Thoracic aorta (tissue), 2 donors: ENCODE measurements at regions not wholly inside any gene's neighbourhood (a gene's known extent, or its start where the extent isn't known, plus 50 kb on each side); places are given as distances from the start of the nearest gene placed in this dataset.

Source experiments
- ATAC-seq: fragments of 150-250 bp; one replicate; pipeline ENCODE4 v1.8.0; 2017; ENCODE audit warnings: low read depth; ENCODE audit not compliant: insufficient number of reproducible peaks, low FRiP score
- DNase-seq: peaks from one replicate; pipeline ENCODE4 v3.0.0-alpha.2; 2020; ENCODE audit warnings: low spot score
- H3K27ac ChIP-seq, 2 donors: fragments of 200-600 bp; sonication (generic); 1 replicate in 1 of 2; 2 replicates in 1 of 2; pipeline ENCODE4 v1.5.1; 2016; ENCODE audit warnings: mild to moderate bottlenecking in 2 of 2, moderate library complexity in 2 of 2
- H3K27me3 ChIP-seq: fragments of 200-600 bp; sonication (generic); replicated peaks from 2 replicates; pipeline ENCODE4 v1.6.0; 2016; ENCODE audit warnings: mild to moderate bottlenecking; ENCODE audit not compliant: insufficient read depth
- H3K36me3 ChIP-seq: fragments of 200-600 bp; sonication (generic); one replicate; pipeline ENCODE4 v1.5.1; 2016
- H3K4me1 ChIP-seq, 2 donors: fragments of 200-600 bp; sonication (generic); 1 replicate in 1 of 2; 2 replicates in 1 of 2; pipeline versions ENCODE4 v1.5.1 to v1.6.0; 2016; ENCODE audit warnings: low read depth in 2 of 2, mild to moderate bottlenecking in 1 of 2; ENCODE audit not compliant: control insufficient read depth in 1 of 2
- H3K4me3 ChIP-seq: fragments of 200-600 bp; sonication (generic); 2 replicates; pipeline ENCODE4 v1.5.1; 2016; ENCODE audit warnings: mild to moderate bottlenecking
- H3K9me3 ChIP-seq: fragments of 200-600 bp; sonication (generic); 2 replicates; pipeline ENCODE4 v1.5.1; 2016
- CTCF ChIP-seq: fragments of 200-600 bp; sonication (generic); IDR thresholded peaks from one replicate; pipeline ENCODE4 v1.5.1; 2019; ENCODE audit warnings: antibody characterized with exemption

DNA sequence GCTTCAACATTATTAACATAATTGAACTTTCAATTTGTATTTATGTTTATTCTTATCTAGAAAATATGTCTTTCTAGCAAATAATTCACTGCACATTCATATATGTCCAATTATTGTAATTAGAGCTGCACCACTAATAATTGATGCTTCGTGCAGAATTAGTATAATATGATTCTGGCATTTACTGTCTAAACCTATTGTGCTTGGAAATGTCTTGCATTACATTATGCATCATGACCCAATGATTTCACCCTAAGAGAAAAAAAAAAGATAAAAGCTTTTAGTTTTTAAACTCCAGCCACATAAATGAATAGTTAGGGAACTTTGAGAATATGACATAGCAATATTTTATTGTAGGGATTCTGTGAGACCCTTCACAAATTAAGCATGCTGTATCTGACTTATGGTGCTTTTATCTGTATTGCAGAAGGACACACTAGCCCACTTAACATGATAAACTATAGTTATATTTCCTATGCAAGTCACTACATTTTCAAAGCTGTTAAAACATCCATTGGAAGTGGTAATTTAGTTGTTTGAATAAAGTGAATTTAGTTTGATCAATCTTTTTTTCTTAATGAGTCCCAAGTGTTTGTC is 1609.1 kb downstream of the REEP3 start:
- no peak for ATAC-seq
- no peaks in the 10 kb centered on the region for H3K36me3 ChIP-seq
- no peaks in the 10 kb centered on the region for H3K4me1 ChIP-seq
- no peak for DNase-seq
- no peak for TF ChIP-seq CTCF
- no peak overlapping the region for H3K27ac ChIP-seq
- H3K9me3 ChIP-seq, result no peaks in the 10 kb centered on the region
- H3K4me3 ChIP-seq, result no peak overlapping the region
- no peaks in the 10 kb centered on the region for H3K27me3 ChIP-seq

- H3K4me1 ChIP-seq, result no peaks in the 10 kb centered on the region
- no peaks in the 10 kb centered on the region for H3K36me3 ChIP-seq
- no peak overlapping the region for H3K27ac ChIP-seq
- H3K9me3 ChIP-seq, result no peaks in the 10 kb centered on the region
- H3K27me3 ChIP-seq, result no peaks in the 10 kb centered on the region
- H3K4me3 ChIP-seq, result no peak overlapping the region
- no peak for DNase-seq
- no peak for TF ChIP-seq CTCF
- no peak for ATAC-seq
Observed at GRCh38 chr10:65133652-65134051, 1612.5 kb downstream of the REEP3 start.

- Histone ChIP-seq H3K27ac (no peak overlapping the region), H3K36me3 (no peaks in the 10 kb centered on the region), H3K4me1 (no peaks in the 10 kb centered on the region), H3K4me3 (no peak overlapping the region), H3K27me3 (no peaks in the 10 kb centered on the region), H3K9me3 (no peaks in the 10 kb centered on the region)
- TF ChIP-seq CTCF, result no peak
- ATAC-seq (no peak), DNase-seq (no peak)
Observed at GRCh38 chr10:65135508-65135907, 1614.3 kb downstream of the REEP3 start.

DNA sequence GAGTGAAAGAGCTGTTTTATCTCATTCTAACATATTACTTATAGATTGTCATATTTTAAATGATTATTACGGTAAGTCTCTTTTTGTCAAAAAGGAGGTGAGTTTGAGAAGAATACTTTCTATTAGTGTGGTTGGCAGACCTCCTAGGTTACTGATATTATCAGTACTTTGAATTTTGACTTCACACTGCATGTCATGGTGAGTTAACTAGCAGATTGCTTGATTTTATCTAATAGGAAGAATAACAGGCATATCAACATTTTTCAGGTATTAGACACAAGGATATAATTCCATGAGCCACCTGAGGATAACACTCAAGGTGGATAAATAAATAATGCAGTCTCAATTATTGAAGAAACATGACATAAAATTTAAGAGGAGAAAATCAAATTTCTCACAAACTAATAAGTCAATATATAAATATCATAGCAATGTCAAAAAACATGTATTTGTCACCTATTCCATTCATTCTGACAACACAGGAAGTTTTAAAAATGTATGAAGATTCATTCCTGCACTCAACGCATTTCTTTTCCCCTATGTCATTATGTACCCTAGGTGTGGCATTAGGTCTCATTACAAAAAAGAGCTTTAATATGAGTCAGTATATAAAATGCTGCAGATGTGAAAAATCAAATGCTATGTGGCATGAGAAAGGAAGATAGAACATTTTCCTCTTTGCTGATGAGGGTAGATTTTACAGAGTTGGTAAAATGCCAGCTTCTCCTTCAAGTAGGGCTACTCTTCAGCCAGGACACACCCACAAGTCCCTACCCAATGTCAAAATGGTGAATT is 1621.6 kb downstream of the REEP3 start:
- ATAC-seq, result no peak
- no peak overlapping the region for H3K4me3 ChIP-seq
- no peaks in the 10 kb centered on the region for H3K27me3 ChIP-seq
- H3K36me3 ChIP-seq, result no peaks in the 10 kb centered on the region
- DNase-seq, result no peak
- no peak overlapping the region for H3K27ac ChIP-seq
- TF ChIP-seq CTCF, result no peak
- H3K9me3 ChIP-seq, result no peaks in the 10 kb centered on the region
- H3K4me1 ChIP-seq, result no peaks in the 10 kb centered on the region

- Histone ChIP-seq H3K9me3 (no peaks in the 10 kb centered on the region), H3K27ac (no peak overlapping the region), H3K4me3 (no peak overlapping the region), H3K4me1 (no peaks in the 10 kb centered on the region), H3K36me3 (no peaks in the 10 kb centered on the region), H3K27me3 (no peaks in the 10 kb centered on the region)
- DNase-seq, result no peak
- ATAC-seq, result no peak
- no peak for TF ChIP-seq CTCF
Observed at GRCh38 chr10:65143723-65144122, 1622.5 kb downstream of the REEP3 start.
